K562 (cell line): ENCODE measurements at regions not wholly inside any gene's neighbourhood (a gene's known extent, or its start where the extent isn't known, plus 50 kb on each side); places are given as distances from the start of the nearest gene placed in this dataset.

ENCODE experiments used
- ATAC-seq: fragments of 200-7000 bp; cut with Tn5 transposase; 3 replicates; pipeline ENCODE4 v1.9.1; 2020; ENCODE audit warnings: moderate library complexity
- BruUV-seq: library from RNA; stranded (reverse); fragments of 400-500 nt; replicated peaks from 2 replicates; lab custom pipeline; 2021; lab: Mats Ljungman, UMichigan
- CTCF ChIA-PET: fragments of 300-600 bp; formaldehyde crosslinking; extraction: SDS; loops from one replicate; lab custom pipeline; 2021; ENCODE audit warnings: low intra/inter-chr PET ratio; lab: Yijun Ruan, JAX
- POLR2A ChIA-PET: fragments of 300-600, 350-650 bp; sonication (Branson Sonifier 250); formaldehyde crosslinking; extraction: SDS; loops from one replicate; lab custom pipeline; 2021; ENCODE audit warnings: antibody characterized with exemption, inconsistent platforms; lab: Yijun Ruan, JAX
- DNase-seq, 4 experiments: peaks; one replicate each; pipeline versions ENCODE4 v3.0.0 to v3.0.0-alpha.2; 2011 to 2018; ENCODE audit warnings: low spot score in 3 of 4, mixed read lengths in 3 of 4; ENCODE audit errors: extremely low read depth in 1 of 4
- FAIRE-seq: peaks from 2 replicates; lab custom pipeline; 2011; peaks lifted over from hg19 to GRCh38; lab: Jason Lieb, UNC
- H2AFZ ChIP-seq: 2 replicates; pipeline ENCODE4 v1.6.0; 2011; ENCODE audit warnings: low read depth, low read length, control low read depth, inconsistent platforms
- H3K27ac ChIP-seq: fragments of 200-600 bp; 3 replicates; pipeline ENCODE4 v1.8.0; 2011; ENCODE audit warnings: low read depth, mild to moderate bottlenecking, control low read depth, inconsistent platforms, low read length, moderate library complexity, mixed read lengths; ENCODE audit errors: extremely low read depth
- H3K27me3 ChIP-seq, 2 experiments: fragments of 300-600 bp in 1 of 2; 2 replicates in 1 of 2; 3 replicates in 1 of 2; pipeline versions ENCODE4 v1.6.0 to v1.8.0; 2011; ENCODE audit warnings: inconsistent platforms in 2 of 2, low read length in 2 of 2, mild to moderate bottlenecking in 1 of 2, mixed read lengths in 1 of 2, moderate library complexity in 1 of 2; ENCODE audit not compliant: control insufficient read depth in 2 of 2, insufficient read depth in 2 of 2
- H3K36me3 ChIP-seq: fragments of 300-600 bp; 3 replicates; pipeline ENCODE4 v1.8.0; 2011; ENCODE audit warnings: mild to moderate bottlenecking, low read length, inconsistent platforms; ENCODE audit not compliant: control insufficient read depth, insufficient read depth
- H3K4me1 ChIP-seq, 2 experiments: fragments of 200-600 bp in 1 of 2; replicated peaks in 1 of 2; 2 replicates in 1 of 2; 3 replicates in 1 of 2; pipeline versions ENCODE4 v1.5.1 to v1.8.0; 2011; ENCODE audit warnings: inconsistent platforms in 2 of 2, low read length in 2 of 2, mild to moderate bottlenecking in 1 of 2, mixed read lengths in 1 of 2, moderate library complexity in 1 of 2; ENCODE audit not compliant: control insufficient read depth in 2 of 2, insufficient read depth in 2 of 2
- H3K4me2 ChIP-seq: 2 replicates; pipeline ENCODE4 v1.6.1; 2011; ENCODE audit warnings: low read length, control low read depth, inconsistent platforms, mixed read lengths; ENCODE audit not compliant: insufficient read depth
- H3K4me3 ChIP-seq: fragments of 200-600 bp; sonication (generic), shearing (Covaris generic); 2 replicates; pipeline ENCODE4 v1.5.1; 2016; ENCODE audit warnings: control low read depth, inconsistent platforms
- H3K79me2 ChIP-seq: fragments of 200-600 bp; 3 replicates; pipeline ENCODE4 v1.8.0; 2011; ENCODE audit warnings: low read length, inconsistent platforms; ENCODE audit not compliant: control insufficient read depth, insufficient read depth
- H3K9ac ChIP-seq, 2 experiments: 2 replicates each; pipeline versions ENCODE4 v1.6.0 to v1.6.1; 2011; ENCODE audit warnings: low read depth in 2 of 2, low read length in 2 of 2, control low read depth in 1 of 2, inconsistent platforms in 1 of 2, mild to moderate bottlenecking in 1 of 2, mixed read lengths in 1 of 2; ENCODE audit not compliant: insufficient read depth in 1 of 2
- H3K9me1 ChIP-seq: one replicate; pipeline ENCODE4 v1.6.0; 2011; ENCODE audit warnings: inconsistent platforms, mild to moderate bottlenecking, low read length, moderate library complexity; ENCODE audit not compliant: control insufficient read depth, insufficient read depth
- H3K9me3 ChIP-seq: replicated peaks from 2 replicates; pipeline ENCODE4 v1.5.1; 2011; ENCODE audit warnings: low read depth, low read length, inconsistent platforms; ENCODE audit not compliant: control insufficient read depth, insufficient read depth
- H4K20me1 ChIP-seq: replicated peaks from 2 replicates; pipeline ENCODE4 v1.6.1; 2011; ENCODE audit warnings: low read length, inconsistent platforms, mixed read lengths; ENCODE audit not compliant: control insufficient read depth, insufficient read depth
- DACH1 ChIP-seq: fragments of 450-650 bp; IDR thresholded peaks from 2 replicates; pipeline ENCODE4 v1.6.1; 2018; ENCODE audit not compliant: partially characterized antibody
- DLX4 ChIP-seq: fragments of 250-450 bp; sonication (Bioruptor Pico); IDR thresholded peaks from 2 replicates; pipeline ENCODE4 v1.6.1; 2021; ENCODE audit warnings: mild to moderate bottlenecking
- FOXK2 ChIP-seq, 2 experiments: fragments of 450-650 bp; IDR thresholded peaks in 1 of 2; conservative IDR thresholded peaks in 1 of 2; 2 replicates each; pipeline ENCODE4 v1.6.1; 2016; ENCODE audit warnings: low read depth in 2 of 2, mild to moderate bottlenecking in 1 of 2
- HNRNPH1 ChIP-seq: fragments of 200-400 bp; formaldehyde crosslinking; optimal IDR thresholded peaks from 2 replicates; pipeline ENCODE3; 2017; ENCODE audit warnings: low read depth, mild to moderate bottlenecking, low read length, moderate library complexity
- MEF2D ChIP-seq: conservative IDR thresholded peaks from 2 replicates; pipeline ENCODE4 v1.6.1; 2016; ENCODE audit warnings: low read depth, missing genetic modification characterization, missing compliant biosample characterization
- NR2C1 ChIP-seq, 2 experiments: fragments of 450-650 bp; IDR thresholded peaks; 2 replicates each; pipeline ENCODE4 v1.6.1; 2017; ENCODE audit warnings: mild to moderate bottlenecking in 2 of 2, antibody characterized with exemption in 1 of 2, inconsistent platforms in 1 of 2, missing compliant biosample characterization in 1 of 2, missing genetic modification characterization in 1 of 2
- SAFB ChIP-seq: fragments of 200-400 bp; formaldehyde crosslinking; IDR thresholded peaks from 2 replicates; pipeline ENCODE4 v1.6.1; 2017; ENCODE audit warnings: low read depth, low read length, borderline replicate concordance
- ZNF431 ChIP-seq: sonication (generic); formaldehyde crosslinking; IDR thresholded peaks from 2 replicates; pipeline ENCODE4 v1.8.0; 2022; ENCODE audit warnings: mild to moderate bottlenecking, missing genetic modification reagents
- WGBS: fragments of 100-300 bp; shearing (Covaris generic); methylation state at CpG from one replicate; pipeline ENCODE4 v1.1.6; 2016; ENCODE audit warnings: low coverage, mixed read lengths; ENCODE audit not compliant: insufficient coverage; ENCODE audit errors: missing lambda C conversion rate; 5-methylcytosine and 5-hydroxymethylcytosine counted together
- in situ Hi-C: fragments of 300-500 bp; cut with MboI; formaldehyde crosslinking; loops from 4 replicates; pipeline ENCODE4 v1.15.0; 2018; ENCODE audit warnings: inconsistent platforms, mixed read lengths
- intact Hi-C: fragments of 100-400 bp; cut with micrococcal nuclease; formaldehyde crosslinking; loops from 2 replicates; pipeline ENCODE4 v1.14.2; 2022

DNA sequence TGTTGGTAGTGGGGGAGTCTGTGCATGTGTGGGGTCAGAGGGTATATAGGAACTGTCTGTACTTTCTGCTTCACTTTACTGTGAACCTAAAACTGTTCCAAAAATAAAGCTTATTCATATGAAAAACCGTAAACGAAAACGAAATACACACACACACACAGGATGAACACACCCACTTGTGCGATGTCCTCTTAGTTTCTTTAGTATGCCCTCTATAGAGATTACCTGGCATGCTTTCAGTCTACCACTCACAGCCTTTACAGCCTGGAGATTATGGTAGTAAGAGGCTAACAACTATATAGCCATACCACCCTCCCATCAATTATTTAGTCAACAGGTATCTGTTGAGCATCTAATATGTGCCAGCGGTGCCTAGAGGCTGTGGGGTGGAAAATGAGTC, 60.0 kb upstream of the UBE3A start:
- H3K4me3 ChIP-seq, result no peak overlapping the region
- DNase-seq (no peak), ATAC-seq (no peak), FAIRE-seq (no peak)
- no peak overlapping the region for H3K4me2 ChIP-seq
- no peaks in the 10 kb centered on the region for H3K79me2 ChIP-seq
- WGBS, result 3% methylated on average over 5 of the region's 5 CpGs
- no peaks in the 10 kb centered on the region for H4K20me1 ChIP-seq
- ChIA-PET CTCF (no interaction called here), POLR2A (no interaction called here)
- no peaks in the 10 kb centered on the region for H3K36me3 ChIP-seq
- intact Hi-C loops, result no loop called here
- BruUV-seq, result no TSS peak
- in situ Hi-C loops, result no loop called here
- H3K4me1 ChIP-seq, result no peaks in the 10 kb centered on the region
- H3K27ac ChIP-seq, result no peak overlapping the region
- H2AFZ ChIP-seq, result no peak overlapping the region
- no peaks in the 10 kb centered on the region for H3K9me1 ChIP-seq
- H3K9me3 ChIP-seq, result no peaks in the 10 kb centered on the region
- no peak overlapping the region for H3K9ac ChIP-seq
- no peaks in the 10 kb centered on the region for H3K27me3 ChIP-seq
- TF ChIP-seq SAFB (no peak), DACH1 (no peak), ZNF431 (CRISPR knock-in tag) (no peak), DLX4 (no peak), NR2C1 (IDR thresholded peaks at IDR 0.05) (no peak), NR2C1 (tag; IDR thresholded peaks at IDR 0.05) (no peak), MEF2D (tag) (no peak), HNRNPH1 (no peak), FOXK2 (conservative IDR thresholded peaks at IDR 0.05 in 1 of 2, IDR thresholded peaks at IDR 0.05 in 1 of 2; ENCODE audit: low read depth in 2 of 2) (no peak)
